ENCODE measurements at regions not wholly inside any gene's neighbourhood (a gene's known extent, or its start where the extent isn't known, plus 50 kb on each side); places are given as distances from the start of the nearest gene placed in this dataset.

GRCh38 chr6:4620284-4621151, 155.7 kb upstream of the CDYL start:
- TF ChIP-seq FOXM1 (IDR thresholded peaks at IDR 0.05; ENCODE audit: borderline replicate concordance, low read depth): no peak
- no peak for TF ChIP-seq EP300 (IDR thresholded peaks at IDR 0.05; ENCODE audit: borderline replicate concordance)
- TF ChIP-seq, protein P1, sequence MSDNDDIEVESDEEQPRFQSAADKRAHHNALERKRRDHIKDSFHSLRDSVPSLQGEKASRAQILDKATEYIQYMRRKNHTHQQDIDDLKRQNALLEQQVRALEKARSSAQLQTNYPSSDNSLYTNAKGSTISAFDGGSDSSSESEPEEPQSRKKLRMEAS (IDR thresholded peaks at IDR 0.05): no peak
- TF ChIP-seq TAF1 (IDR thresholded peaks at IDR 0.05; ENCODE audit: low read depth): no peak
- no peak for TF ChIP-seq YY1 (IDR thresholded peaks at IDR 0.05; ENCODE audit: low read depth)
